Aorta (tissue), 5 donors: ENCODE measurements at regions not wholly inside any gene's neighbourhood (a gene's known extent, or its start where the extent isn't known, plus 50 kb on each side); places are given as distances from the start of the nearest gene placed in this dataset.
"Not testable (repeated sequence)": the region's sequence is repeated elsewhere in the genome, so short reads cannot be mapped to it uniquely, and the experiment has no call there.

Experiments used
- ATAC-seq: fragments of 200-7000 bp; cut with Tn5 transposase; one replicate; pipeline ENCODE4 v1.9.1; 2022; ENCODE audit warnings: moderate library complexity; ENCODE audit not compliant: low FRiP score
- DNase-seq, 2 donors: peaks; one replicate each; pipeline ENCODE4 v3.0.0-alpha.2; 2020
- H3K27ac ChIP-seq, 2 donors: one replicate each; pipeline ENCODE4 v1.5.1; 2013; ENCODE audit warnings: low read length in 2 of 2, mild to moderate bottlenecking in 2 of 2, moderate library complexity in 2 of 2, control low read depth in 1 of 2, inconsistent platforms in 1 of 2, low read depth in 1 of 2
- H3K27me3 ChIP-seq, 2 donors: one replicate each; pipeline ENCODE4 v1.6.1; 2013; ENCODE audit warnings: control low read depth in 1 of 2, low read length in 1 of 2, mild to moderate bottlenecking in 1 of 2, moderate library complexity in 1 of 2; ENCODE audit not compliant: insufficient read depth in 2 of 2, control insufficient read depth in 1 of 2
- H3K36me3 ChIP-seq, 2 donors: one replicate each; pipeline ENCODE4 v1.6.1; 2013; ENCODE audit warnings: control low read depth in 1 of 2, low read length in 1 of 2, mild to moderate bottlenecking in 1 of 2; ENCODE audit not compliant: insufficient read depth in 2 of 2, control insufficient read depth in 1 of 2
- H3K4me1 ChIP-seq, 2 donors: one replicate each; pipeline ENCODE4 v1.6.1; 2013; ENCODE audit warnings: low read length in 2 of 2, control low read depth in 1 of 2, mild to moderate bottlenecking in 1 of 2, moderate library complexity in 1 of 2; ENCODE audit not compliant: insufficient read depth in 2 of 2, control insufficient read depth in 1 of 2
- H3K4me3 ChIP-seq, 2 donors: one replicate each; pipeline ENCODE4 v1.5.1; 2013; ENCODE audit warnings: low read length in 2 of 2, control low read depth in 1 of 2, mild to moderate bottlenecking in 1 of 2
- H3K9me3 ChIP-seq: one replicate; pipeline ENCODE4 v1.6.1; 2013; ENCODE audit warnings: mild to moderate bottlenecking, low read length; ENCODE audit not compliant: control insufficient read depth
- WGBS, 2 donors: extraction: QIAGEN DNeasy Blood & Tissue Kit; methylation state at CpG; one replicate each; pipeline ENCODE4 v1.1.7; 2013; 5-methylcytosine and 5-hydroxymethylcytosine counted together
- intact Hi-C, 2 donors: fragments of 100-400 bp; cut with DNase I; formaldehyde crosslinking; loops; one replicate each; pipeline versions ENCODE4 v1.14.2 to v1.15.0; 2022
- donor health status: healthy with polysubstance abuse.
- donor health status: Bipolar disorder and iron deficiency.
- donor health status: DM: no; HTN: no; CAD: no.
- donor health status: DM: no; HTN: no; CAD: no.
- donor health status: DM: yes; HTN: yes; CAD: no.

- H3K27ac ChIP-seq, H3K9me3 ChIP-seq, H3K27me3 ChIP-seq, intact Hi-C loops, H3K36me3 ChIP-seq, H3K4me3 ChIP-seq, H3K4me1 ChIP-seq, ATAC-seq, DNase-seq: not testable (repeated sequence)
- 90 to 94% methylated on average over 3 of the region's 3 CpGs for WGBS, 2 donors
These were observed 311.2 kb upstream of the SOX4 start for GRCh38 chr6:21282360-21282759.

DNA sequence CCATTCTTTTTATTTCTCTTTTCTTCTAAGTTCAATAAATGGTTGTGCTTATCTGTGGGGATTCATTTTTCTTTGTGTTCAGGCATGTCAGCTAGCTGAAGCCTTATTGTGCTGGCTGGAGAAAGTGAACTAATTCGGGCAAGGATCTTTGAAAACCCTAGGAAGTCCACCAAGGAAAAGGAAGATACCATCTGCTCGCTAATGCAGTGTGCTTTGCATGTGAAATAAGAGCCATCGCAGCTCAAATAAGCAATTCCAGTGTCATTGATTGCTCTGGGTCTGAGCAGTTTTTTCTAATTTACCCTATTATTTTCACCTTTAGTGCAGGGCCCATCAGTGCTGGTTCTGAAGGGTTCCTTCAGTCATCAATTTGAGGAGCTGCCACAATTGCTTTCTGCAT is 309.4 kb upstream of the SOX4 start:
- no peaks in the 10 kb centered on the region for H3K4me1 ChIP-seq
- H3K36me3 ChIP-seq, result no peaks in the 10 kb centered on the region
- intact Hi-C loops, result no loop called here
- H3K4me3 ChIP-seq, result no peak overlapping the region
- H3K9me3 ChIP-seq, result peaks cover 1% of the 10 kb centered on the region
- ATAC-seq, result no peak
- no peak for DNase-seq
- peaks cover 0 to 2% of the 10 kb centered on the region in 2 donors for H3K27me3 ChIP-seq
- 89 to 93% methylated on average over 3 of the region's 3 CpGs for WGBS, 2 donors
- no peak overlapping the region for H3K27ac ChIP-seq

DNA sequence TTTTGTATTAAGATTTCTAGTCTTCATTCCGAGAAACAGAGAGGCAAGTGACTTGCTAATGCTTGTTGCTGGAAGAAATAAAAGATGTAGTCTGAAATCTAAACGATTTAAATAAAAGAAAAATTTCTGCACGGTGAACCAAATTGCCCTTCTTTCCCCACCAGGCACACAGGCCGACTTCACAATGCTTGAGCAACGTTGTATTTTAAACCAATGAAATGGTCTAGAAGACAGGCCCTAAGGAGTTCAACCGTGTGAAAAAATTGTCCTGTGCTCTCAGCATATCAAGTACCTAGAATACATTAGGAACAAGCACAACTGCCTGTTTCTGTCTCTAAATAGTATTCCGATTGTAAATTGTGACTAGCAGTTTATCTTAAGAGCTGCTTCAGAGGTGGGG is 308.8 kb upstream of the SOX4 start:
- 87 to 88% methylated on average over 7 of the region's 7 CpGs for WGBS, 2 donors
- no peak overlapping the region for H3K4me3 ChIP-seq
- ATAC-seq, result no peak
- H3K4me1 ChIP-seq, result no peaks in the 10 kb centered on the region
- no peaks in the 10 kb centered on the region for H3K36me3 ChIP-seq
- no peak overlapping the region for H3K27ac ChIP-seq
- peaks cover 0 to 2% of the 10 kb centered on the region in 2 donors for H3K27me3 ChIP-seq
- DNase-seq, result no peak
- H3K9me3 ChIP-seq, result peaks cover 1% of the 10 kb centered on the region
- intact Hi-C loops, result no loop called here

DNA sequence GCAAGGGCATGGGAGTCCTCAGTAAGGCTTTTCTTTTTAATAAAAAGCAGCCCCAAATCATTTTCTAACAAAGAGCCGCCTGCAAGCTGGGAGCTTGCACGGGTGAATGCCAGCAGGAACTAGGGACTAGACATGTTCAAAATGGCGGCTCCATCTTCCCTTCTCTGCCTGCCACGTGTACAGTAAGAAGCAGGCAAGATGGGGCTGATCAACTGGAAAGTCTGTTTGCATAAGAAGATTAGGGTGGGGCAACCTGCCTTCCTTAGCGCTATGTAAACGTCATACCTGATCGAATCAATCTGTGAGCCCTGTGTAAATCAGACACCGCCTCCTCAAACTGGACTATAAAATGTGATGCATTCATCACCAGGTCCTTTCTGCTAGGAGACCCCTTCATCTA is 299.4 kb upstream of the SOX4 start:
- WGBS, 2 donors, result 92 to 94% methylated on average over 8 of the region's 8 CpGs
- H3K27ac ChIP-seq, result no peak overlapping the region
- intact Hi-C loops, result no loop called here
- H3K9me3 ChIP-seq, result peaks cover 2% of the 10 kb centered on the region
- H3K4me3 ChIP-seq, result no peak overlapping the region
- H3K4me1 ChIP-seq, result no peaks in the 10 kb centered on the region
- H3K27me3 ChIP-seq, result peaks cover 0 to 1% of the 10 kb centered on the region in 2 donors
- no peak for DNase-seq
- no peak for ATAC-seq
- H3K36me3 ChIP-seq, result no peaks in the 10 kb centered on the region

DNA sequence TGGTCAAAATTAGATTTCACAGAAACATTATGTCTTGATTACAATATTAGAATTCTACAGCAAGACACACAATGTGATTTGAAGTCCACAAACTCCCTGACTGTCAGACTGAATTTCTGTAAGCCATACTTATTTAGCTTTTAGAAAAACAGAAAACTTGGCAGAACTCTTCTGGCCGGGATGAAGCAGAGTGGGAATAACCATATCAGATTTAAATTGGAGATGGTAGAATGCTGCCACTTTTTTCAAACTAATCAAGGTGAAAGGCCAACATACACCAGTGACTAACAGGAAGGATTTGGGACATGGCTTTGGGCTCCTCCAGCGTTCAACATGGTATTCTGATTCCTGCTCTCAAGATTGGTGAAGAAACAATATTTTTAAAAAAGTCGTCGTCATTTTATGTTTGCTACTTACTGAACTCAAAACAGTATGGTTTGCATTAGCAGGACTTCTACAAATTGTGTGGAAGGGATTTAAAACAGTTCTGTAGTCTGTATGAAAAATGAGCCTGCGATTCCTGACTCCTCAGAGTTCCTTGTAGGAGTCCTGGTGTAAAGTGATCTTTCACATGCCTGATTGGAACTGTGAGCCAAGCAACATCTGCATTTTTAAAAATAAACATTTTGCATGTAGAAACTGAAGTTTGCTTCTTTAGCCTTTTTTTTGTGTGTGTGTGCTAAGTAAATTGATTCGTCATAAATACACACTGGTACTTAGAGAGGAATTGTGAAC is 297.9 kb upstream of the SOX4 start:
- Histone ChIP-seq H3K4me3 (no peak overlapping the region), H3K27ac (no peak overlapping the region), H3K36me3 (no peaks in the 10 kb centered on the region), H3K4me1 (no peaks in the 10 kb centered on the region), H3K27me3 (peaks cover 0 to 1% of the 10 kb centered on the region in 2 donors), H3K9me3 (peaks cover 2% of the 10 kb centered on the region)
- WGBS, 2 donors, result 56 to 62% methylated on average over 6 of the region's 6 CpGs
- ATAC-seq (no peak), DNase-seq (no peak)
- intact Hi-C loops, result no loop called here

DNA sequence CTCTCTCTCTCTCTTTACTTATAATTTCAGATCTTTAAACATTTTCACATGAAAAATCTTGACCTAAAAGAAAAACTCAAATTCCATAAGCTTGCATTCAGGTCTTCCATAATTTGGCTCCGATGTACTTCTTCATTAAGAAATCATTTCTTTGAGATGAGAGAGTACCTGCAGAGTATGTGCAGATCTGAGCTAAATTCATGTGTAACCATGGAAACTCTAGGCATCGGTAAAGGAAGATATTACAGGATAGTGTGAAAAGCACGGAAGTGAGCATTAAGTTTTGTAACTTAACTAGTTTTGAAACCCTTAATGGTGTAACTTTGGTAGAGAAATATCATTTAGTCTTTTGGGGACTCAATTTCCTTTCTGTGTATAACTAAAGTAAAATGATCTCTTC is 295.9 kb upstream of the SOX4 start:
- DNase-seq (no peak), ATAC-seq (no peak)
- Histone ChIP-seq H3K4me1 (no peaks in the 10 kb centered on the region), H3K36me3 (no peaks in the 10 kb centered on the region), H3K9me3 (peaks cover 2% of the 10 kb centered on the region), H3K27ac (no peak overlapping the region), H3K27me3 (peaks cover 0 to 1% of the 10 kb centered on the region in 2 donors), H3K4me3 (no peak overlapping the region)
- intact Hi-C loops, result loop anchor here in 1 of 2 donors (2.0 kb wide), 1 partner anchor 27 kb away; no protein-coding TSS in a partner anchor
- WGBS, 2 donors, result 96 to 97% methylated on average over 3 of the region's 3 CpGs

DNA sequence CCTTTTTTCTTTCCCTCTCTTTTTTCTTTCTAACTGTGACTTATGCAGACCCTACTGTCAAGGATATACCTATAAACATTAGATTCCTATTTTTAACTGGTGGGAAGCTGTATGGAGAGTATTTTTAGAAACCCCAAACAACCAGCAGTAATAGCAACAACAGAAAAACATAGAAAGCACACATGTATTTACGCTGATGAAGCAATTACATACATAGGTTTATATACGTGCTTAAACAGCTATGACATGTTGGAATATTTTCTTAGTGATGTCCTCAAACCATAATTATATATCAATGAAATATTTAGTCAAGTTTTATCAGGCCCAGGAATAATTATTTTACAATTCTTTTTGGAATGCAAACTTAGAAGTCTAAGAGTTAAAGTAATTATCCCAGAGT is 294.3 kb upstream of the SOX4 start:
- intact Hi-C loops, result loop anchor here in 1 of 2 donors (2.0 kb wide), 1 partner anchor 28 kb away; no protein-coding TSS in a partner anchor
- peaks cover 2% of the 10 kb centered on the region for H3K9me3 ChIP-seq
- no peaks in the 10 kb centered on the region for H3K36me3 ChIP-seq
- H3K27ac ChIP-seq, result no peak overlapping the region
- ATAC-seq (no peak), DNase-seq (no peak)
- no peaks in the 10 kb centered on the region for H3K4me1 ChIP-seq
- peaks cover 0 to 1% of the 10 kb centered on the region in 2 donors for H3K27me3 ChIP-seq
- WGBS, 2 donors, result 81 to 83% methylated on average over 2 of the region's 2 CpGs
- no peak overlapping the region for H3K4me3 ChIP-seq

DNA sequence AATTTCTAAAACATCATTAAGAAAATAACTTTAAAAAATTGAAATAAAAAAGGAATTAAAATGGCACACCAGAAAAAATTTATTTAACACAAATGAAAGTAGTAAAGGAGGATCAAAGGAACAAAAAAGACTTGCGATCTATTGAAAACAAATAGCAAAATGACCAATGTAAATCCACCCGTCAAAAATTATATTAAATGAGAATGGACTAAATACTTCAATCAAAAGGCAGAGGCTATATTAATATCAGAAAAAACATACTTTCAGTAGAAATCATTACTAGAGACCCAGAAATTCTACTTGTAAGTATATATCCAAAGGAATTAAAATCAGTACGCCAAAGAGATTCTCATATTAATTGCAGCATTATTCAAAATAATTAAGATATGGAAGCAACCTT is 293.1 kb upstream of the SOX4 start:
- ATAC-seq (no peak), DNase-seq (no peak)
- Histone ChIP-seq H3K27me3 (no peaks in the 10 kb centered on the region), H3K4me3 (no peak overlapping the region), H3K4me1 (no peaks in the 10 kb centered on the region), H3K9me3 (peaks cover 2% of the 10 kb centered on the region), H3K27ac (no peak overlapping the region), H3K36me3 (no peaks in the 10 kb centered on the region)
- intact Hi-C loops, result no loop called here
- 98% methylated on average over 3 of the region's 3 CpGs for WGBS, 2 donors

DNA sequence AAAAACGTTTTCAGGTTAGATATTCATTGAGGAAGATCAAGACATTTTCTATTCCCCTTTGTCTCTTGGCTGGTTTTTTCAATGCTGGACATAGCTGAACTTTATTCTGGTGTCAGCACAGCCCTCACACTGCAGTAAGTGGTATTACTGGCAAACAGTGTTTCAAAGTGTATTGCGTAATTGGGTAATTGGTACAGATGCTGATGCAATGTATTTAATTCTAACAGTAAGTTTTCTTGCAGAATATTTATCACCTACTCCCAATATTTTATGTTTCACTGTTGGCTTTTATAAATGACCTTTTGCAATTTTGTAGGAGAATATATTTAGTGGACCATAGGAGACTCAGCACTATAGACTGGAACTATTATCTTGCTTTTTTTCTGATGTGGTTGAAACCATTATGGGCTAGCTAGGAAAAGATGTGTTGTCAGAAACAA is 287.6 kb upstream of the SOX4 start:
- WGBS, 2 donors, result 80 to 86% methylated on average over 2 of the region's 2 CpGs

More for the DNA sequence above, 287.6 kb upstream of the SOX4 start:
- intact Hi-C loops, result no loop called here
- Histone ChIP-seq H3K27ac (no peak overlapping the region), H3K36me3 (no peaks in the 10 kb centered on the region), H3K9me3 (no peaks in the 10 kb centered on the region), H3K27me3 (no peaks in the 10 kb centered on the region), H3K4me3 (no peak overlapping the region), H3K4me1 (no peaks in the 10 kb centered on the region)
- ATAC-seq (no peak), DNase-seq (no peak)
